HL-60 (cell line): ENCODE measurements at regions not wholly inside any gene's neighbourhood (a gene's known extent, or its start where the extent isn't known, plus 50 kb on each side); places are given as distances from the start of the nearest gene placed in this dataset.

Experiments used
- GABPA ChIP-seq: IDR thresholded peaks from 2 replicates; pipeline ENCODE4 v1.6.1; 2012; ENCODE audit warnings: low read depth
- POLR2AphosphoS5 ChIP-seq: IDR thresholded peaks from 2 replicates; pipeline ENCODE4 v1.6.1; 2012; ENCODE audit warnings: low read depth
- SPI1 ChIP-seq: IDR thresholded peaks from 2 replicates; pipeline ENCODE4 v1.6.1; 2012; ENCODE audit warnings: low read depth, mild to moderate bottlenecking, borderline replicate concordance
- TF ChIP-seq, protein P1 (sequence below): IDR thresholded peaks from one replicate; pipeline ENCODE4 v1.5.1; 2011; ENCODE audit warnings: low read length, control low read depth, inconsistent platforms; ENCODE audit not compliant: insufficient read depth
- TF ChIP-seq, protein P2 (sequence below): IDR thresholded peaks from 2 replicates; pipeline ENCODE4 v1.6.1; 2012; ENCODE audit warnings: low read depth; ENCODE audit not compliant: insufficient replicate concordance

DNA sequence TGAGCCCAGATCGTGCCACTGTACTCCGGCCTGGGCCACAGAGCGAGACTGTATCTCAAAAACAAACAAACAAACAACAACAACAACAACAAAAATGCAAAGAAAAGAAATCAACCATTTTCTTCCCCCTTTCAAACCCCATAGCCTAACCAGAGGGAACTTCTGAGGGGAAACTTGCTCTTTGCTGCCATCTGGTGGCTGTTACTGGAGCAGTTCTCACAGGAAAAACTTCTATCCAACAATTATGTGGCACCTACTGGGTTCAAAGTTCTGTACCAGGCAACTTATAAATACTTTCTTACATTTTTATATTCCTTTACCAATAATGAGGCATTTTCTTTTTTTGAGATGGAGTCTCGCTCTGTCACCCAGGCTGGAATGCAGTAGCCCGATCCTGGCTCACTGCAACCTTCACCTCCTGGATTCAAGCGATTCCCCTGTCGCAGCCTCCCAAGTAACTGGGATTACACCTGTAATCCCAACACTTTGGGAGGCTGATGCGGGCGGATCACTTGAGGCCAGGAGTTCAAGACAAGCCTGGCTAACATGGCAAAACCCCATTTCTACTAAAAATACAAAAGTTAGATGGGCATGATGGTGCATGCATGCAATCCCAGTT lies 50.9 kb upstream of the BICDL1 start:
- TF ChIP-seq, protein P1, sequence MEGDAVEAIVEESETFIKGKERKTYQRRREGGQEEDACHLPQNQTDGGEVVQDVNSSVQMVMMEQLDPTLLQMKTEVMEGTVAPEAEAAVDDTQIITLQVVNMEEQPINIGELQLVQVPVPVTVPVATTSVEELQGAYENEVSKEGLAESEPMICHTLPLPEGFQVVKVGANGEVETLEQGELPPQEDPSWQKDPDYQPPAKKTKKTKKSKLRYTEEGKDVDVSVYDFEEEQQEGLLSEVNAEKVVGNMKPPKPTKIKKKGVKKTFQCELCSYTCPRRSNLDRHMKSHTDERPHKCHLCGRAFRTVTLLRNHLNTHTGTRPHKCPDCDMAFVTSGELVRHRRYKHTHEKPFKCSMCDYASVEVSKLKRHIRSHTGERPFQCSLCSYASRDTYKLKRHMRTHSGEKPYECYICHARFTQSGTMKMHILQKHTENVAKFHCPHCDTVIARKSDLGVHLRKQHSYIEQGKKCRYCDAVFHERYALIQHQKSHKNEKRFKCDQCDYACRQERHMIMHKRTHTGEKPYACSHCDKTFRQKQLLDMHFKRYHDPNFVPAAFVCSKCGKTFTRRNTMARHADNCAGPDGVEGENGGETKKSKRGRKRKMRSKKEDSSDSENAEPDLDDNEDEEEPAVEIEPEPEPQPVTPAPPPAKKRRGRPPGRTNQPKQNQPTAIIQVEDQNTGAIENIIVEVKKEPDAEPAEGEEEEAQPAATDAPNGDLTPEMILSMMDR = peak; percentile 71
- TF ChIP-seq POLR2AphosphoS5 = no peak
- no peak for TF ChIP-seq SPI1
- TF ChIP-seq, protein P2, sequence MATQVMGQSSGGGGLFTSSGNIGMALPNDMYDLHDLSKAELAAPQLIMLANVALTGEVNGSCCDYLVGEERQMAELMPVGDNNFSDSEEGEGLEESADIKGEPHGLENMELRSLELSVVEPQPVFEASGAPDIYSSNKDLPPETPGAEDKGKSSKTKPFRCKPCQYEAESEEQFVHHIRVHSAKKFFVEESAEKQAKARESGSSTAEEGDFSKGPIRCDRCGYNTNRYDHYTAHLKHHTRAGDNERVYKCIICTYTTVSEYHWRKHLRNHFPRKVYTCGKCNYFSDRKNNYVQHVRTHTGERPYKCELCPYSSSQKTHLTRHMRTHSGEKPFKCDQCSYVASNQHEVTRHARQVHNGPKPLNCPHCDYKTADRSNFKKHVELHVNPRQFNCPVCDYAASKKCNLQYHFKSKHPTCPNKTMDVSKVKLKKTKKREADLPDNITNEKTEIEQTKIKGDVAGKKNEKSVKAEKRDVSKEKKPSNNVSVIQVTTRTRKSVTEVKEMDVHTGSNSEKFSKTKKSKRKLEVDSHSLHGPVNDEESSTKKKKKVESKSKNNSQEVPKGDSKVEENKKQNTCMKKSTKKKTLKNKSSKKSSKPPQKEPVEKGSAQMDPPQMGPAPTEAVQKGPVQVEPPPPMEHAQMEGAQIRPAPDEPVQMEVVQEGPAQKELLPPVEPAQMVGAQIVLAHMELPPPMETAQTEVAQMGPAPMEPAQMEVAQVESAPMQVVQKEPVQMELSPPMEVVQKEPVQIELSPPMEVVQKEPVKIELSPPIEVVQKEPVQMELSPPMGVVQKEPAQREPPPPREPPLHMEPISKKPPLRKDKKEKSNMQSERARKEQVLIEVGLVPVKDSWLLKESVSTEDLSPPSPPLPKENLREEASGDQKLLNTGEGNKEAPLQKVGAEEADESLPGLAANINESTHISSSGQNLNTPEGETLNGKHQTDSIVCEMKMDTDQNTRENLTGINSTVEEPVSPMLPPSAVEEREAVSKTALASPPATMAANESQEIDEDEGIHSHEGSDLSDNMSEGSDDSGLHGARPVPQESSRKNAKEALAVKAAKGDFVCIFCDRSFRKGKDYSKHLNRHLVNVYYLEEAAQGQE = no peak
- TF ChIP-seq GABPA = no peak
